HEK293 (cell line): ENCODE measurements at regions not wholly inside any gene's neighbourhood (a gene's known extent, or its start where the extent isn't known, plus 50 kb on each side); places are given as distances from the start of the nearest gene placed in this dataset.
"Not testable (repeated sequence)": the region's sequence is repeated elsewhere in the genome, so short reads cannot be mapped to it uniquely, and the experiment has no call there.

Source experiments
- CTCF ChIP-seq: fragments of 450-650 bp; formaldehyde crosslinking; IDR thresholded peaks from 2 replicates; pipeline ENCODE4 v1.5.1; 2016; ENCODE audit warnings: missing biosample characterization, missing genetic modification characterization
- PATZ1 ChIP-seq: fragments of 450-650 bp; formaldehyde crosslinking; IDR thresholded peaks from 2 replicates; pipeline ENCODE4 v1.5.1; 2016; ENCODE audit warnings: missing biosample characterization, missing genetic modification characterization
- ZFP37 ChIP-seq: fragments of 450-650 bp; formaldehyde crosslinking; IDR thresholded peaks from 2 replicates; pipeline ENCODE4 v1.5.1; 2016; ENCODE audit warnings: missing biosample characterization, missing genetic modification characterization
- ZNF174 ChIP-seq: fragments of 450-650 bp; formaldehyde crosslinking; IDR thresholded peaks from 2 replicates; pipeline ENCODE4 v1.5.0; 2017; ENCODE audit warnings: missing biosample characterization, mild to moderate bottlenecking, missing genetic modification characterization
- ZNF416 ChIP-seq: fragments of 450-650 bp; formaldehyde crosslinking; IDR thresholded peaks from 2 replicates; pipeline ENCODE4 v1.5.1; 2016; ENCODE audit warnings: missing biosample characterization, missing genetic modification characterization

- TF ChIP-seq CTCF (tag by site-specific recombination); ZNF416 (tag by site-specific recombination); PATZ1 (tag by site-specific recombination); ZNF174; ZFP37 (tag by site-specific recombination): not testable (repeated sequence)
These were observed 594.5 kb downstream of the NAP1L3 start for GRCh38 chrX:93078906-93079305.
